GM18498 (cell line): ENCODE measurements at regions not wholly inside any gene's neighbourhood (a gene's known extent, or its start where the extent isn't known, plus 50 kb on each side); places are given as distances from the start of the nearest gene placed in this dataset.
A peak's percentile ranks its signal among the peaks of the same experiment; 100 is the strongest.
"Not testable (repeated sequence)": the region's sequence is repeated elsewhere in the genome, so short reads cannot be mapped to it uniquely, and the experiment has no call there.

Source experiments
- ATAC-seq: cut with Tn5 transposase; IDR thresholded peaks from one replicate; pipeline ENCODE4 v1.9.1; 2021; ENCODE audit warnings: mild to moderate bottlenecking, moderate library complexity; ENCODE audit not compliant: unreplicated experiment

- ATAC-seq, result no peak
These were observed 991.9 kb downstream of the TMEM121 start for GRCh38 chr14:106518054-106518943.

DNA sequence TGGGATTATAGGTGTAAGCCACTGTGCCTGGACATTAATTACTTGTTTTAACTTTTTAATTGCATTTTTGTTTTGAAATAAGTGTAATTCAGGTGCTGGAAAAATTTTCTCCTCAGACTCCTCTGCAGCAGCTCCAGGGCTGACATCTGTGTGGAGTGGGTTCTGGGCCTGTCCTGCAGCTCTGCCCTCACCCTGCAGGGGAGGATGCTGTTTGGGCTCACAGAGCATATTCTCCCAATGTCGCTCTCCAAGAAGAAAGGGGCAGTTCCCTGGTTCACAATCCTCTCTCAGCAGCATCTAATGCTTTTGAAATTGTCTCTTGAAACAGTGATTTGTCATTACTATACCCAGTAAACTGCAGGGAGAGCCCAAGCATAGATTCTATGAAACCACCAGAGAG lies 995.7 kb downstream of the TMEM121 start:
- ATAC-seq, result not testable (repeated sequence)

- ATAC-seq, result no peak
These were observed 996.6 kb downstream of the TMEM121 start for GRCh38 chr14:106522990-106523389.

- ATAC-seq, result no peak
These were observed 1002.3 kb downstream of the TMEM121 start for GRCh38 chr14:106528717-106529116.

GRCh38 chr14:106530031-106530422 lies 1003.6 kb downstream of the TMEM121 start:
- no peak for ATAC-seq

GRCh38 chr14:106530423-106531107 lies 1004.2 kb downstream of the TMEM121 start:
- ATAC-seq, result peak; percentile 54

GRCh38 chr14:106537597-106537996 lies 1011.2 kb downstream of the TMEM121 start:
- not testable (repeated sequence) for ATAC-seq

DNA sequence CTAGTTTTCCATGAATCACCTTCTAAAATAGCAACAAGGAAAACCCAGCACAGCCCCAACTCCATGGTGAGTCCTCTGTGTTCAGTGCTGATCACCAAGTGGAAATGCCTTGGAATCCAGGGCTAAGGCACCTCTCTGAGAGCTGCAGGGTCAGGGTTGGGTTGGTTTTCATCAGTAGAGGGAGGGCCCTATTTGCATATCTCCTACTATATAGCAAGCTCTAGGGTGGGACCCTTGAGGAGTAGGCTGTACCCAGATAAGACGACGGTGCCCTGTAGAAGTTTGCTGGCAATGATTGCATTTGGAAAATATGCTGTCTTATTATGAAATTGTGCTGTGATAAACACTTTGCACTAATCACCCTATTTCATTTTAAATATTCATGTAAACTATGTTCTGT lies 1011.8 kb downstream of the TMEM121 start:
- ATAC-seq, result no peak

DNA sequence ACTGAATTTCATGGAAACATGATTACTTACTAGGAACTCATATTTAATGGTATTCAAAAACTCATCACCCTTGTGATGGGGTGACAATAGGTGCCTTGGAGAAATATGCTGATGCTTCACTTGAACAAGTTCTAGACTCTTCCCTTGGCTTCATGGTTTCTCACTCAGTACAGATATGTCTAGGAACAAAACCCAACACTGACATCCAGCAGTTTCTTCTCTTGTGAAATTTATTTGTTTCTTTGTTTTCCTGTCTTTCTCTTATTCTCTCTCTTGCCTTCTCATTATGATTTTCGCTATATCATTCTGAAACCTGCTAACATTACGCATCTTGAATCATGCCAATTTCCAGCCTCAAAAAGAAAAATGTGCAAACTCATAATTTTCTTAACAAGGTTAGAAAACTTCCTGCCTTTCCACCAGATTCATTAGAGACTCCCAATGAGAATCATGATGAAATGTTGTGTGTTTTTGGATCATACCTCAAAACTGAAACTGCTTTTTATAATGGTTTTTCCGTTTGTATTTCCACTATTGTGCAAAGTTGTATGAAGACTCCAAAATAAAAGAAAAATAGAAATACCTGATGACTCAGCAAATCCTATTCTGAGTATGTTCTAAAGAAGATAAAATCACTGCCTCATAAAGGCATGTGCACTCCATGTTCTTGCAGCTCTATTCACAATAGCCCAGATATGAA lies 1021.5 kb downstream of the TMEM121 start:
- no peak for ATAC-seq

- no peak for ATAC-seq
These were observed 1022.7 kb downstream of the TMEM121 start for GRCh38 chr14:106549064-106549463.

- ATAC-seq, result no peak
These were observed 1024.9 kb downstream of the TMEM121 start for GRCh38 chr14:106551265-106551664.

- ATAC-seq, result not testable (repeated sequence)
These were observed 1029.8 kb downstream of the TMEM121 start for GRCh38 chr14:106556211-106556610.

DNA sequence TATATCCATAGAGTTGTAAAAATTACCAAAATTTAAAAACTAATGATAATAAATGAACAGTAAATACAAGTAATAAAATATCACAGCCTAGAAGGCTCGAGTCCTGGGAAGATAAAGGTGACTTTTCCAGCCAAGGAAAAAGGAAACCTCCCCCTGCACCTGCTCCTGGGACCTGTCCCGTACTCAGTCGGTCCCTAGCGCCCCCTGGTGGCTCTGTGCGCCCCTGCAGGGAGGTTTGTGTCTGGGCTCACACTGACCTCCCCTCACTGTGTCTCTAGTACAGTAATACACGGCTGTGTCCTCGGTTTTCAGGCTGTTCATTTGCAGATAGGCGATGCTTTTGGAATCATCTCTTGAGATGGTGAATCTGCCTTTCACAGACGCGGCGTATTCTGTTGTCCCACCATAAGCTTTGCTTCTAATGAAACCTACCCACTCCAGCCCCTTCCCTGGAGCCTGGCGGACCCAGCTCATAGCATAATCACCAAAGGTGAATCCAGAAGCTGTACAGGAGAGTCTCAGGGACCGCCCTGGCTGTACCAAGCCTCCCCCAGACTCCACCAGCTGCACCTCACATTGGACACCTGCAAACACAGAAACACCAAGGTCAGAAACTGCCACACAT lies 1030.4 kb downstream of the TMEM121 start:
- ATAC-seq, result no peak

DNA sequence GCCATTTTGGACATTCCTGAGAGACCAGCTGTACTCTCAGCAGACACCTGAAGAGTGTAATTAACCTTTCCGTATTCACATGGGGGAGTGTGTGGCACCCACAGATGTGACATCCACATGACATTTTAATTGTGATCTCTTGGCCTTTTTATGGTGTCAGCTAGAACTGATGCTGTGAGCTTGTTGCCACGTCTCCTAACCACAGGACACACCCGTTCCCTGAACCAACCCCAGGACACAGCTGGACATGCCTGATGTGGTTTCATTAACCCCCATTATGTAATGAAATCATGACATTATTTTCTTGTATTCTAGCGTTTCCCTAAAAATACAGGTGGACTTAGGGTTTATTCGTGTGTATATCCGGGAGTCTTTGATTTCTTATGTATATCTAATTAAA lies 1036.1 kb downstream of the TMEM121 start:
- no peak for ATAC-seq

DNA sequence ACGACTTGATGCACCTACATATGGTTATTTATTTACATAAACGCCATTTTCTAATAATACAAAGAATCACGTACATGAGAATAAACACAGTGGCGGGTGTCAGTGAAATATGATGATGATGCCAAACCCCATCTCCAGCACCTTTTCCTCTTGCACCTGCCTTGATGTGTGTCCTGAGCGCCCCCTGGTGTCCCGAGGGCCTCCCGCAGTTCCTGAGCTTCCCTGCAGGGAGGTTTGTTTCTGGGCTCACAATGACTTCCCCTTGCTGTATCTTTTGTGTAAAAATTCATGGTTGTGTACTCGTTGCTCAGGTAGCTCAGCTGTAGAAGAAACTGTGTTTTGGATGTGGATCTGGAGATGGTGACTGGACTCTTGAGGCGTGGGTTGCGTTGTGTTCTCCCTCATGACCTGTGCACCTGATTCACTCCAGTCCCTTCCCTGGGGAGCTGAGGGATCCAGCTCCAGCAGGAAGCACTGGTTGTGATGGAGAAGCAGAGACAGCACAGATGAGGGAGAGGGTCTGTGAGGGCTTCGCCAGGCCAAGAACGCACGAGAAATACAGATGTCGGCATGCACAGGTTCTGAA lies 1037.8 kb downstream of the TMEM121 start:
- no peak for ATAC-seq

DNA sequence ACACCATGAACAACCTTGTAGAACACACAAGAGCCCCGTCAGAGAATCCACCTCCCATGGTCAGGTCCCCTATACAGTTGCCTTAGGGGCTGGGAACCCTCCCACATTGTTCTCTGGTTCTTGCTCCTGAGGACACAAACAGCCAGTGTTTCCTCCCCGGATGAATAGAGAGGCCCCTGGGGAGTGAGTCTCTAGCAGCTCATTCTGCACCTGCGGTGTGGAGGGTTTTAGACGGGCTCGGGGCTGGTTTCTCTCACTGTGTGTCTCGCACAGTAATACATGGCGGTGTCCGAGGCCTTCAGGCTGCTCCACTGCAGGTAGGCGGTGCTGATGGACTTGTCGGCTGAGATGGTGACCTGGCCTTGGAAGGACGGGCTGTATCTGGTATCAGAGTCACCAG lies 1052.1 kb downstream of the TMEM121 start:
- no peak for ATAC-seq

DNA sequence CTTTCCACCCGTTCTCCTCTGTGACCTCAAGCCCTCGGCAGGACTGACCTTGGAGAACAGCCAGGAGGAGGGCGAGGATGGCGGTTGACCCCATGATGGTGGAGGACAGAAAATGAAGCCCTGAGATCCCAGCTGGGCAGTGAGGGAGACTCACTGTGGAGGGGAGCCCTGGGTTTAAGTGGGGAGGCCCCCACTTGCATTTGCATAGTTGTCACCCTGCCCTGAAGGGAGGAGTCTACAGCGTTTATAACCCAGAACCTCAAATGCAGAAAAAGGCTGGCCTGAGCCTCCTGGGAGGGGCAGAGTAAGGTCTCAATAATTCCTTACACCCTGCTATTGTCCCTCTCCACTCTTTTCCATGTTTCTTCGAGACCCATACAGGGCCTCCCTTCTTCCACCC lies 1052.7 kb downstream of the TMEM121 start:
- ATAC-seq, result no peak

GRCh38 chr14:106585692-106586091 lies 1059.3 kb downstream of the TMEM121 start:
- ATAC-seq, result no peak

- no peak for ATAC-seq
These were observed 1059.8 kb downstream of the TMEM121 start for GRCh38 chr14:106586098-106586704.

- not testable (repeated sequence) for ATAC-seq
These were observed 1065.2 kb downstream of the TMEM121 start for GRCh38 chr14:106591539-106591938.
